IMR-90 (cell line): ENCODE measurements at regions not wholly inside any gene's neighbourhood (a gene's known extent, or its start where the extent isn't known, plus 50 kb on each side); places are given as distances from the start of the nearest gene placed in this dataset.

Experiments used
- ATAC-seq: fragments of 200-7000 bp; cut with Tn5 transposase; 2 replicates; pipeline ENCODE4 v1.9.1; 2020; ENCODE audit warnings: low read depth, mild to moderate bottlenecking, moderate library complexity
- BruUV-seq: library from RNA; stranded (reverse); fragments of 400-500 nt; replicated peaks from 2 replicates; lab custom pipeline; 2021; lab: Mats Ljungman, UMichigan
- CTCF ChIA-PET: fragments of 300-600 bp; formaldehyde crosslinking; extraction: SDS; loops from one replicate; lab custom pipeline; 2021; ENCODE audit warnings: antibody characterized with exemption; lab: Yijun Ruan, JAX
- POLR2A ChIA-PET: fragments of 300-600 bp; sonication (Branson Sonifier 250); formaldehyde crosslinking; loops from one replicate; lab custom pipeline; 2022; ENCODE audit warnings: antibody characterized with exemption; ENCODE audit not compliant: unreplicated experiment; lab: Charles Lee
- DNase-seq: peaks from one replicate; pipeline ENCODE4 v3.0.0; 2013
- H2AFZ ChIP-seq: replicated peaks from 2 replicates; pipeline ENCODE3; 2013; ENCODE audit warnings: low read length, mild to moderate bottlenecking; ENCODE audit not compliant: poor library complexity
- H2AK5ac ChIP-seq: 2 replicates; pipeline ENCODE4 v1.6.1; 2013; ENCODE audit warnings: low read depth, low read length, inconsistent platforms
- H2AK9ac ChIP-seq: replicated peaks from 2 replicates; pipeline ENCODE3; 2013; ENCODE audit warnings: mild to moderate bottlenecking, low read depth, low read length, moderate library complexity; ENCODE audit not compliant: poor library complexity
- H2BK120ac ChIP-seq: 2 replicates; pipeline ENCODE4 v1.6.1; 2013; ENCODE audit warnings: low read depth, low read length, inconsistent platforms
- H2BK15ac ChIP-seq: 3 replicates; pipeline ENCODE4 v1.6.1; 2013; ENCODE audit warnings: low read depth, low read length, inconsistent platforms
- H2BK20ac ChIP-seq: 2 replicates; pipeline ENCODE4 v1.6.1; 2013; ENCODE audit warnings: low read depth, mild to moderate bottlenecking, inconsistent platforms, low read length, moderate library complexity
- H2BK5ac ChIP-seq: 2 replicates; pipeline ENCODE4 v1.6.1; 2013; ENCODE audit warnings: mild to moderate bottlenecking, low read depth, low read length, inconsistent platforms; ENCODE audit not compliant: poor library complexity, severe bottlenecking
- H3K14ac ChIP-seq: replicated peaks from 2 replicates; pipeline ENCODE4 v1.6.1; 2013; ENCODE audit warnings: low read depth, low read length, inconsistent platforms
- H3K18ac ChIP-seq: 2 replicates; pipeline ENCODE4 v1.6.1; 2013; ENCODE audit warnings: low read depth, low read length, control low read depth
- H3K23ac ChIP-seq: 2 replicates; pipeline ENCODE4 v1.6.1; 2013; ENCODE audit warnings: low read depth, low read length, inconsistent platforms
- H3K27ac ChIP-seq: 2 replicates; pipeline ENCODE4 v1.5.1; 2013; ENCODE audit warnings: mild to moderate bottlenecking, control low read depth, low read length; ENCODE audit not compliant: insufficient read depth
- H3K27me3 ChIP-seq: 2 replicates; pipeline ENCODE4 v1.6.1; 2013; ENCODE audit warnings: low read length; ENCODE audit not compliant: control insufficient read depth, insufficient read depth
- H3K36me3 ChIP-seq: 2 replicates; pipeline ENCODE4 v1.6.1; 2013; ENCODE audit warnings: low read length, mixed read lengths; ENCODE audit not compliant: control insufficient read depth, insufficient read depth
- H3K4ac ChIP-seq: 2 replicates; pipeline ENCODE4 v1.6.1; 2013; ENCODE audit warnings: low read depth, low read length, inconsistent platforms
- H3K4me1 ChIP-seq: 2 replicates; pipeline ENCODE4 v1.6.1; 2013; ENCODE audit warnings: low read length, mixed read lengths; ENCODE audit not compliant: control insufficient read depth, insufficient read depth
- H3K4me2 ChIP-seq: 2 replicates; pipeline ENCODE4 v1.6.1; 2013; ENCODE audit warnings: low read depth, mild to moderate bottlenecking, control low read depth, low read length, moderate library complexity
- H3K4me3 ChIP-seq: 2 replicates; pipeline ENCODE4 v1.5.1; 2013; ENCODE audit warnings: low read depth, mild to moderate bottlenecking, control low read depth, low read length, moderate library complexity; ENCODE audit not compliant: insufficient read depth
- H3K56ac ChIP-seq: 2 replicates; pipeline ENCODE4 v1.6.1; 2013; ENCODE audit warnings: low read length, inconsistent platforms; ENCODE audit not compliant: insufficient read depth; ENCODE audit errors: extremely low read depth
- H3K79me1 ChIP-seq, 2 experiments: 2 replicates each; pipeline ENCODE4 v1.6.1; 2013; ENCODE audit warnings: low read length in 2 of 2, inconsistent platforms in 1 of 2, low read depth in 1 of 2
- H3K9ac ChIP-seq: 2 replicates; pipeline ENCODE4 v1.6.1; 2013; ENCODE audit warnings: low read depth, low read length, control low read depth
- H3K9me1 ChIP-seq: 2 replicates; pipeline ENCODE4 v1.6.1; 2013; ENCODE audit warnings: low read length, inconsistent platforms; ENCODE audit not compliant: insufficient read depth
- H3K9me3 ChIP-seq: 2 replicates; pipeline ENCODE4 v1.6.1; 2013; ENCODE audit warnings: low read length; ENCODE audit not compliant: control insufficient read depth, insufficient read depth
- H4K20me1 ChIP-seq: 2 replicates; pipeline ENCODE4 v1.6.1; 2013; ENCODE audit warnings: low read length, inconsistent platforms; ENCODE audit not compliant: insufficient read depth
- H4K5ac ChIP-seq: 2 replicates; pipeline ENCODE4 v1.6.1; 2013; ENCODE audit warnings: mild to moderate bottlenecking, low read depth, low read length, control low read depth
- H4K8ac ChIP-seq, 2 experiments: 2 replicates each; pipeline ENCODE4 v1.6.1; 2013; ENCODE audit warnings: low read depth in 2 of 2, low read length in 2 of 2, control low read depth in 1 of 2, inconsistent platforms in 1 of 2
- H4K91ac ChIP-seq: 2 replicates; pipeline ENCODE4 v1.6.1; 2013; ENCODE audit warnings: low read depth, low read length, inconsistent platforms; ENCODE audit not compliant: insufficient read depth
- BHLHE40 ChIP-seq: fragments of 150-350 bp; IDR thresholded peaks from 2 replicates; pipeline ENCODE4 v1.6.1; 2016; ENCODE audit warnings: mild to moderate bottlenecking, low read depth, low read length
- CEBPB ChIP-seq: IDR thresholded peaks from 2 replicates; pipeline ENCODE4 v1.6.1; 2012; ENCODE audit warnings: low read depth, low read length, improper control_type of control experiment
- CHD1 ChIP-seq: IDR thresholded peaks from 2 replicates; pipeline ENCODE4 v1.6.1; 2012; ENCODE audit warnings: low read depth, low read length, improper control_type of control experiment
- CTCF ChIP-seq: conservative IDR thresholded peaks from 2 replicates; pipeline ENCODE4 v1.5.1; 2012; ENCODE audit warnings: mild to moderate bottlenecking, low read depth, low read length, improper control_type of control experiment
- FOS ChIP-seq: fragments of 150-350 bp; IDR thresholded peaks from 2 replicates; pipeline ENCODE4 v1.6.1; 2016; ENCODE audit warnings: low read depth, low read length
- MAFK ChIP-seq: IDR thresholded peaks from 2 replicates; pipeline ENCODE4 v1.6.1; 2012; ENCODE audit warnings: low read depth, low read length, improper control_type of control experiment
- MAZ ChIP-seq: IDR thresholded peaks from 2 replicates; pipeline ENCODE4 v1.6.1; 2012; ENCODE audit warnings: low read depth, mild to moderate bottlenecking, low read length, improper control_type of control experiment, moderate library complexity, borderline replicate concordance
- MXI1 ChIP-seq: IDR thresholded peaks from 2 replicates; pipeline ENCODE4 v1.6.1; 2012; ENCODE audit warnings: low read depth, mild to moderate bottlenecking, low read length, moderate library complexity, borderline replicate concordance
- NFE2L2 ChIP-seq: fragments of 150-350 bp; IDR thresholded peaks from 2 replicates; pipeline ENCODE4 v1.6.1; 2016; ENCODE audit warnings: low read depth, mild to moderate bottlenecking, low read length
- POLR2A ChIP-seq: IDR thresholded peaks from 2 replicates; pipeline ENCODE4 v1.6.1; 2012; ENCODE audit warnings: mild to moderate bottlenecking, low read depth, low read length
- RAD21 ChIP-seq: IDR thresholded peaks from 2 replicates; pipeline ENCODE4 v1.6.1; 2012; ENCODE audit warnings: low read length, improper control_type of control experiment
- RCOR1 ChIP-seq: IDR thresholded peaks from 2 replicates; pipeline ENCODE4 v1.6.1; 2012; ENCODE audit warnings: mild to moderate bottlenecking, low read length, improper control_type of control experiment; ENCODE audit not compliant: insufficient replicate concordance
- RFX5 ChIP-seq: IDR thresholded peaks from 2 replicates; pipeline ENCODE4 v1.8.0; 2012; ENCODE audit warnings: low read depth, mild to moderate bottlenecking, low read length, moderate library complexity
- SMC3 ChIP-seq: fragments of 150-350 bp; IDR thresholded peaks from 2 replicates; pipeline ENCODE4 v1.6.1; 2016; ENCODE audit warnings: low read depth, mild to moderate bottlenecking, antibody characterized with exemption, low read length, moderate library complexity
- USF2 ChIP-seq: fragments of 150-350 bp; IDR thresholded peaks from 2 replicates; pipeline ENCODE4 v1.6.1; 2017; ENCODE audit warnings: mild to moderate bottlenecking, antibody characterized with exemption, low read length, low read depth
- WGBS, 2 experiments: methylation state at CpG; one replicate each; pipeline versions ENCODE4 v1.1.5 to v1.1.7; 2013; ENCODE audit warnings: missing lambda C conversion rate in 2 of 2; ENCODE audit not compliant: insufficient read length in 1 of 2; ENCODE audit errors: extremely low coverage in 2 of 2; 5-methylcytosine and 5-hydroxymethylcytosine counted together
- dilution Hi-C: fragments of 300-500 bp; cut with HindIII; formaldehyde crosslinking; loops from one replicate; pipeline ENCODE4 v1.14.3; 2018; ENCODE audit warnings: low sequenced_read_pairs; ENCODE audit not compliant: unreplicated experiment
- in situ Hi-C: fragments of 300-500 bp; cut with MboI; formaldehyde crosslinking; loops from 3 replicates; pipeline ENCODE4 v1.14.3; 2019; ENCODE audit warnings: low sequenced_read_pairs, inconsistent platforms, mixed read lengths
- intact Hi-C: fragments of 100-400 bp; cut with micrococcal nuclease; formaldehyde crosslinking; loops from 2 replicates; pipeline ENCODE4 v1.10.0; 2022

GRCh38 chr10:30775779-30776591, 146.4 kb upstream of the LYZL2 start:
- dilution Hi-C loops (no loop called here), in situ Hi-C loops (loop anchor here (10.0 kb wide), 1 partner anchor 539 kb away; the partner anchor contains the start of gene ZEB1), intact Hi-C loops (no loop called here)
- BruUV-seq = no TSS peak
- ChIA-PET CTCF (interaction anchor here (0.6 to 1.5 kb wide), 3 partner anchors 24 to 355 kb away, joined by 3 read pairs; no protein-coding TSS in a partner anchor), POLR2A (interaction anchor here (0.8 kb wide), 1 partner anchor 24 kb away, joined by 4 read pairs; no protein-coding TSS in a partner anchor)
- peak overlapping the region; percentile 92 for H2BK20ac ChIP-seq
- H3K4ac ChIP-seq = peak overlapping the region; percentile 75
- H3K4me1 ChIP-seq = peaks cover 11% of the 10 kb centered on the region
- H3K4me2 ChIP-seq = peak overlapping the region; percentile 29; the same call in 1 of the 2 replicates
- peak overlapping the region; percentile 87 for H2AK5ac ChIP-seq
- H4K91ac ChIP-seq = peak overlapping the region; percentile 78
- no peaks in the 10 kb centered on the region for H3K36me3 ChIP-seq
- H3K9me1 ChIP-seq = peaks cover 9% of the 10 kb centered on the region
- H2AFZ ChIP-seq = peak overlapping the region; percentile 28
- H3K56ac ChIP-seq = 0 out of 2 replicates have a peak overlapping the region, but pooled peaks have one; percentile 14
- DNase-seq (peak; percentile 95), ATAC-seq (peak; percentile 97)
- H3K9ac ChIP-seq = peak overlapping the region; percentile 14; the same call in 1 of the 2 replicates
- 100% methylated on average over 1 of the region's 10 CpGs; no CpG with 5 or more reads in 1 of the 2 experiments for WGBS, 2 experiments
- H3K14ac ChIP-seq = peak overlapping the region; percentile 51; the same call in 1 of the 2 replicates
- H3K27ac ChIP-seq = peak overlapping the region; percentile 87
- peak overlapping the region; percentile 63 for H2BK5ac ChIP-seq
- peak overlapping the region; percentile 16 to 89; a peak in 3 of 4 replicates for H4K8ac ChIP-seq
- H3K79me1 ChIP-seq = no peaks in the 10 kb centered on the region
- H4K5ac ChIP-seq = peak overlapping the region; percentile 76
- peak overlapping the region; percentile 33 for H2AK9ac ChIP-seq
- peak overlapping the region; percentile 93 for H2BK120ac ChIP-seq
- H3K4me3 ChIP-seq = no peak overlapping the region
- no peaks in the 10 kb centered on the region for H4K20me1 ChIP-seq
- 0 out of 2 replicates have a peak overlapping the region, but pooled peaks have one; percentile 5 for H3K23ac ChIP-seq
- H3K18ac ChIP-seq = peak overlapping the region; percentile 72
- peak overlapping the region; percentile 65; the same call in 2 of the 3 replicates for H2BK15ac ChIP-seq
- no peaks in the 10 kb centered on the region for H3K27me3 ChIP-seq
- peaks cover 11% of the 10 kb centered on the region for H3K9me3 ChIP-seq
- TF ChIP-seq NFE2L2 (no peak), CHD1 (no peak), BHLHE40 (peak; percentile 98), MXI1 (no peak), MAZ (no peak), POLR2A (no peak), RFX5 (no peak), RAD21 (no peak), USF2 (no peak), CEBPB (no peak), SMC3 (no peak; the same call in 1 of the 2 replicates), CTCF (no peak), MAFK (no peak), FOS (peak; percentile 47; the same call in 1 of the 2 replicates), RCOR1 (peak; percentile 86)
